Epithelial cell of proximal tubule (primary cell): ENCODE measurements at regions not wholly inside any gene's neighbourhood (a gene's known extent, or its start where the extent isn't known, plus 50 kb on each side); places are given as distances from the start of the nearest gene placed in this dataset.

ENCODE experiments used
- DNase-seq: peaks from one replicate; pipeline ENCODE4 v3.0.0-alpha.2; 2011; ENCODE audit warnings: low read depth
- H3K4me3 ChIP-seq: 2 replicates; pipeline ENCODE4 v1.5.1; 2011; ENCODE audit warnings: low read depth, mild to moderate bottlenecking, low read length
- TF ChIP-seq, protein P1 (sequence below): conservative IDR thresholded peaks from 2 replicates; pipeline ENCODE4 v1.5.1; 2012; ENCODE audit warnings: low read depth, mild to moderate bottlenecking, low read length

DNA sequence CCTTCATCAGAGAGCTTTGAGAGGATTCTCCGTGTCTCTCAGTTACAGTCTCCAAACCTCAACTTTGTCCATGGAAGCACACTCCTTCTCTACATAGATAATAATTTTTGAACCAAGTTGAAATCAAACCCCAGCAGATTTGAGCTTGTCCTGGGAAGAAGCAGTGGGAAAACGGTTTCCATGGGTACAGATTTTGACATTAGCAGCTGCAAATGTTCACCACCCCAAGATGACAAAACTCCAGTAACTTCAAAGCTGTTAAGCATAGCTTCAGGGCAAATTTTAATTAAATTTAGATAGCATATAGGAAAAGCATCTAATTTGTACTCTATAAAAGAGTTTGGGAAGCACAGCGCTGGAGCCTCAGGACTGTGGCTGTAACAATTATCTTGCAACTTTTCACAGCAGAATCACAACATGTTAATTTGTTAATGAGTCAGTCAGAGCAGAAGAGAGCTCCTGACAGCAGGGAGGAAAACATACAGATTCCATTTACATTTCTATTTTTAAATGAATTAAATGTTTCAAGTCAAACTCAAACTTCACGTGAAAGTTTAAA, 240.7 kb downstream of the BMP7 start:
- no peak for DNase-seq

DNA sequence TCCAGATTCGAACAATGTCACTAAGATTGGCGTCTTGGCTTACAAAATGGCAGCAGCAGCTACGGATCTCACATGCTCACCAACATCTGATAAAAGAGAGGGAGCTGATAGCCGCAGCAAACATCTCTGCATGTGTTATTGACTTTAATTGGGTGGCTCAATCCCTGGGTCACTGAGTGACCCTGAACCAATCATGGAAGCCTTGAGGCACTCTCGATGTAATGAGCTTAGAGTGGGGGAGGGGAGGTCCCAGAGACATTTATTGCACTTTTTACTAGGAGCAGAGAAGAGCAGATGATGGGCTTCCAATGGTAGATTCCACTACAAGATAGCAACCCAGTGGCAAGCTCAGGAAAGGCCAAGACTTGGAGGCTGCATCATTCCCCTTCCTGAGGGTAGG, 238.7 kb downstream of the BMP7 start:
- no peak for DNase-seq
- TF ChIP-seq, protein P1, sequence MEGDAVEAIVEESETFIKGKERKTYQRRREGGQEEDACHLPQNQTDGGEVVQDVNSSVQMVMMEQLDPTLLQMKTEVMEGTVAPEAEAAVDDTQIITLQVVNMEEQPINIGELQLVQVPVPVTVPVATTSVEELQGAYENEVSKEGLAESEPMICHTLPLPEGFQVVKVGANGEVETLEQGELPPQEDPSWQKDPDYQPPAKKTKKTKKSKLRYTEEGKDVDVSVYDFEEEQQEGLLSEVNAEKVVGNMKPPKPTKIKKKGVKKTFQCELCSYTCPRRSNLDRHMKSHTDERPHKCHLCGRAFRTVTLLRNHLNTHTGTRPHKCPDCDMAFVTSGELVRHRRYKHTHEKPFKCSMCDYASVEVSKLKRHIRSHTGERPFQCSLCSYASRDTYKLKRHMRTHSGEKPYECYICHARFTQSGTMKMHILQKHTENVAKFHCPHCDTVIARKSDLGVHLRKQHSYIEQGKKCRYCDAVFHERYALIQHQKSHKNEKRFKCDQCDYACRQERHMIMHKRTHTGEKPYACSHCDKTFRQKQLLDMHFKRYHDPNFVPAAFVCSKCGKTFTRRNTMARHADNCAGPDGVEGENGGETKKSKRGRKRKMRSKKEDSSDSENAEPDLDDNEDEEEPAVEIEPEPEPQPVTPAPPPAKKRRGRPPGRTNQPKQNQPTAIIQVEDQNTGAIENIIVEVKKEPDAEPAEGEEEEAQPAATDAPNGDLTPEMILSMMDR, result no peak
- H3K4me3 ChIP-seq, result no peak overlapping the region

More for the DNA sequence above, 240.7 kb downstream of the BMP7 start:
- TF ChIP-seq, protein P1, result no peak
- no peak overlapping the region for H3K4me3 ChIP-seq

GRCh38 chr20:57030611-57031600, 235.5 kb downstream of the BMP7 start:
- no peak overlapping the region for H3K4me3 ChIP-seq
- DNase-seq, result no peak
- TF ChIP-seq, protein P1, result no peak

GRCh38 chr20:57031867-57032355, 234.5 kb downstream of the BMP7 start:
- no peak overlapping the region for H3K4me3 ChIP-seq
- TF ChIP-seq, protein P1, result no peak
- no peak for DNase-seq

- H3K4me3 ChIP-seq, result no peak overlapping the region
Measured at GRCh38 chr20:57032847-57033246, 233.6 kb downstream of the BMP7 start.

GRCh38 chr20:57034001-57034400, 232.4 kb downstream of the BMP7 start:
- H3K4me3 ChIP-seq, result no peak overlapping the region
- no peak for DNase-seq
- TF ChIP-seq, protein P1, result no peak

More at GRCh38 chr20:57032847-57033246, 233.6 kb downstream of the BMP7 start:
- DNase-seq, result no peak
- TF ChIP-seq, protein P1, result no peak
